ENCODE measurements at regions not wholly inside any gene's neighbourhood (a gene's known extent, or its start where the extent isn't known, plus 50 kb on each side); places are given as distances from the start of the nearest gene placed in this dataset.
A peak's percentile ranks its signal among the peaks of the same experiment; 100 is the strongest.

DNA sequence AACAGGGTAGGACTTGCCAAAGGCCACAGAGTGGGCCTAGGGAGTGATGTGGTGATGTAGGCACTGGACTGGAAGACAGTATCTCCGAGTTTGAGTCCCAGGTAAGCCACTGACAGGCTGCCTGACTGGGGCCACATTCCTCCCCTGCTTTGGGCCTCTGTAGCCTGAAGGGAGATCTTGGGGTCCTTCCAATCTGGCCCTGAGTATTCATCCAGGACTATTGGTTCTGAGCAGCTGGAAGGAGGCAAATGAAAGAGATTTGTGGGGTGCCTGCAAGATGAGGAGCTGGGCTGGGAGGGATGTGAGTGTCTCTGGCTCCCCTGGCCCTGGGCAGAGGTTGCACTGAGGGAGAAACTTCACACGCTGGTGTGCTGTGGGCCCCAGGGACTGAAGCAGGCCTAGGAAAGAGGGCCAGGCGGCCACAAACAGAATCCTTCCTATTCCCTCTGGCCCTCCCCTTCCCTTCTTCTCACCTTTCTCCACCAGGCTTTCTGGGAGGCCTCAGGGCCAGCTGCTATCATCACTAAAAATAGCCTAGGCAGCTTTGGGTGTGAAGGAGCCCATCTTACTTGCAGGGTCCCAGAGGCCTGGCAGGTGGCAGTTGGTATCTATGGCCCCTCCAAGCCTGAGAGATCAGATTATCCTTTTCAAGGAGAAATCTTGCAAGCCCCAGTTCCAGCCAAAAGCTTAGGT is 70.1 kb downstream of the PJA1 start:
- TF ChIP-seq, protein P1, sequence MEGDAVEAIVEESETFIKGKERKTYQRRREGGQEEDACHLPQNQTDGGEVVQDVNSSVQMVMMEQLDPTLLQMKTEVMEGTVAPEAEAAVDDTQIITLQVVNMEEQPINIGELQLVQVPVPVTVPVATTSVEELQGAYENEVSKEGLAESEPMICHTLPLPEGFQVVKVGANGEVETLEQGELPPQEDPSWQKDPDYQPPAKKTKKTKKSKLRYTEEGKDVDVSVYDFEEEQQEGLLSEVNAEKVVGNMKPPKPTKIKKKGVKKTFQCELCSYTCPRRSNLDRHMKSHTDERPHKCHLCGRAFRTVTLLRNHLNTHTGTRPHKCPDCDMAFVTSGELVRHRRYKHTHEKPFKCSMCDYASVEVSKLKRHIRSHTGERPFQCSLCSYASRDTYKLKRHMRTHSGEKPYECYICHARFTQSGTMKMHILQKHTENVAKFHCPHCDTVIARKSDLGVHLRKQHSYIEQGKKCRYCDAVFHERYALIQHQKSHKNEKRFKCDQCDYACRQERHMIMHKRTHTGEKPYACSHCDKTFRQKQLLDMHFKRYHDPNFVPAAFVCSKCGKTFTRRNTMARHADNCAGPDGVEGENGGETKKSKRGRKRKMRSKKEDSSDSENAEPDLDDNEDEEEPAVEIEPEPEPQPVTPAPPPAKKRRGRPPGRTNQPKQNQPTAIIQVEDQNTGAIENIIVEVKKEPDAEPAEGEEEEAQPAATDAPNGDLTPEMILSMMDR (IDR thresholded peaks at IDR 0.05; ENCODE audit: insufficient read depth, missing control alignments), result no peak
- FAIRE-seq, result no peak
- no peak for DNase-seq (ENCODE audit: insufficient read length, low spot score)

DNA sequence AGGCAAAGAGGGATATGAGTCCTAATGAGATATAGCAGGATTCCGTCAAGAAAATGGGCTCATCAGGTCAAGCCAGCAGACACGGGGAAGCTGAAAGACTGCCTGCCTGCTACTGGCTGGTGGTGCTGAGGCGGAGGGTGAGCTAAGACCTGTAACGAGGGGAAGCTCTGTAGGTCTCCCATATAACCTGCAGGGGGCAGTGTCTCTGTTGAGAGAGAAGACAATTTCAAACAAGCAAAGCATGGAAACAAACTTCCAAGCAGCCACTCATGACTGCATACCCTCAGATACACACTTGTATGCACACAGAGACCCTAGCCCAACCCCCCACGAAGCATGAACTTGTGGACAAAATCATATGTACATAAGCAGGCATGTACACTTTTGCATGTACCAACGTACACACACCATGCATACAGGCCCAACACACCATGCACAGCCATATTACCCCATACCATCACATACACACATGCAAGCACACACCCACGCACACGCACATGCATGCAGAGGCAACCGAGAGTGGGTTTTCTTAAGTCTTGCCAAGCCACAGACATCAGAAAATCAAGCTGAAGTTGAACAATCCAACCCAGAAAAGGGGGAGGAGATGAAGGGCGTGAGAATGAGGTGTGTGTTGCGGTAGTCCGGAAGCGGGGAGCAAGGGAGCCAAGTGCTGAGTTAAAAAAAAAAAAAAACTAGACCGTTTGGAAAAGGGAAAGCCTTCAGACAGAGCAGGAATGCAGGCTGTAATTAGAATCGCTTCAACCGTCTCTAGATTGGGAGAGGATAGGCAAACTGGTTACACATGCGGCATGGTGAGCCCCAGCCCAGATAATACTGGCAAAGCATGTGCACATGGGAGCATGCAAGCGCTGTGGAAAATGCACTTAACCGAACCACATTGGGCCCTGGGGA is 71.0 kb downstream of the PJA1 start:
- TF ChIP-seq, protein P1 (IDR thresholded peaks at IDR 0.05; ENCODE audit: insufficient read depth, missing control alignments), result peak; percentile 47
- no peak for FAIRE-seq
- DNase-seq (ENCODE audit: insufficient read length, low spot score), result peak; percentile 34

DNA sequence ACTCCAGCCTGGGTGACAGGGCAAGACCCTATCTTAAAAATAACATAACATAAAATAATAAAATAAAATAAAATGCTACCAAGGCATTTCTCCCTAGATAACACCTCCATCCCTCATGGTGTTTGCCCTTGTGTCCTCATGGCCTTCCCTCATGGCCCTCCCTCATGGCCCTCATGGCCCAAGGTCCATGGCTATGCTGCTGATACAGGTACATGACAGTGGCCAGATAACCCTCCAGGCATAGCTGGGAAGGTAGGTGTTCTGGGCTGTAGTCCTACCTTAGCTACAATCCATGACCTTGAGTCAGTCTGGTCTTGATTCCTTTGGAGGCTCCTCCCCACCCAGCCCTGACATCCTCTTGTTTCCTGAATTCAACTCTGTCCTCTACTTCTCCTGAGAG is 75.2 kb downstream of the PJA1 start:
- TF ChIP-seq, protein P1 (IDR thresholded peaks at IDR 0.05; ENCODE audit: insufficient read depth, missing control alignments), result no peak
- FAIRE-seq, result no peak
- DNase-seq (ENCODE audit: insufficient read length, low spot score), result no peak

DNA sequence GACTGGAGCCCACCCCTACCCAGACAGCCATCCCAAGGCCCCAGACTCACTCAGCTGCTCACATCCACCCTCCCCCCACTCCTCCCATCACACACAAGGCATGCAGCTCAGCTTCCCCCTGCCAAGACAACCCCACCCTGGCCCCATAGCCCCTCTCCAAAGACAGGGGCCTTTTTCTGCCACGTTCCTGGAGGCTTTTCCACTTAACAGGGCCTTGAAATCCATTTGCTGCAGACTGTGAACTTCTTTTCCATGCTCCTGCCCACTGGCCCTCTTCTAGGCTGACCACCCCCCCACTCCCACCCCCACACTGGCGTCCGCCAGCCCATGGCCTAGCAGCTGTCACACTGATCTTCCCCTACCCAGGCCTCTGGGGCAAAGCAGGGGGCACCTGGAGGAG is 76.0 kb downstream of the PJA1 start:
- TF ChIP-seq, protein P1 (IDR thresholded peaks at IDR 0.05; ENCODE audit: insufficient read depth, missing control alignments), result no peak
- DNase-seq (ENCODE audit: insufficient read length, low spot score), result no peak
- no peak for FAIRE-seq

DNA sequence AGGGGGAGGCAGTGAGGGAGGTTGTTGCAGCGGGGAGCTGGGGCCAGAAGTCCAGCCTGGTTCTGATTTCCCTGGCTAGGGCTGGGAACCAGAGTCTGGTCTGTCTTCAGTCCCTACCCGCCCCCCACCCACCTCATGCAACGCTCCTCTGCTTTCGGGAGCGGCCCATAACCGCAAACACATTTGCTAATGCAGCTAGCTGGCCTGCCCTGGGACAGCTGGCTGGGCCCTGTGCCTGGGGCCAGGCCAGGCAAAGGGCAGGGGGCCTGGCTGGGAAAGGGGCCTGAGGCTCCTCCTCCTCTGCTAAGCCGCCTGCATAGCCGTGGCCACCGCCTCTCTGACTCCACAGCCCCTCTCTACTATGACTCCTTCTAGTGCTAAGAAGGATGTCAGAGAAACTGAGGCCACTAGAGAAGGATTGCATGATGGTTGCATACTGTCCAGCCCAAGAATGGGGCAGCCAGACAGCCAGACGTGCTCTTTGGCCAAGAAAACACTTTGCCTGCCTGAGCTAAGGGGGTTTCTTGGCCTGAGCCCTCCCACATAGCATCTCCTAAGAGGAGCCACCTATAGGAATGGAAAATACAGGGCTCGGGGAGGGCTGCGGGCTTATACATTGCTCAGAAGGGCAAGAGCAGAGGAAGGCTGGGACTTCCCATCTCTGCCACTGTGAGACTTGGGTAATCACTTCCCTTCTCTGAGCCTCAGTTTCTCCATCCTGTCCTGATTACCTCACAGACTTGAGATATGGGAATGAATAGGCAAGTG is 76.9 kb downstream of the PJA1 start:
- DNase-seq (ENCODE audit: insufficient read length, low spot score) (no peak), FAIRE-seq (no peak)

DNA sequence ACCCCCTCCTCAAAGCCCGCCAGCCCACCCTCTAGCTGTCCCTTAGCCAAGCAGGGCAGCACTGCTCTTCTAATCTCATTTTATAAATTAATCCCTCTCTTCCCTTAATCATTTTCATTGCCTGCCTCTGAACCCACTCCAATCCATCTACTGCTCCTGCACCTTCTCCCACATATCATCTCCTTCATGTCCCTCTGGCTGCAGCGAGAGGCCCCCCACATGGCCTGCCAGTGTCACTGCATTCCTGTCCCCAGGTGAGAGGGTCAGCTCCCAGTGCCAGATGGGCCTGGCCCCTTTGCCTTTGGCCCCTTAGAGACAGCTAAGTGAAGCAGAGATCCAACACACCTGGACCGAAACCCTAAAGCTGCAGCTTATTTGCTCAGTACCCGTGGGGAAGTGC is 79.4 kb downstream of the PJA1 start:
- FAIRE-seq (no peak), DNase-seq (ENCODE audit: insufficient read length, low spot score) (no peak)
- TF ChIP-seq, protein P1 (IDR thresholded peaks at IDR 0.05; ENCODE audit: insufficient read depth, missing control alignments), result no peak

More for the DNA sequence above, 76.9 kb downstream of the PJA1 start:
- TF ChIP-seq, protein P1 (IDR thresholded peaks at IDR 0.05; ENCODE audit: insufficient read depth, missing control alignments), result no peak
